ENCODE measurements at regions not wholly inside any gene's neighbourhood (a gene's known extent, or its start where the extent isn't known, plus 50 kb on each side); places are given as distances from the start of the nearest gene placed in this dataset.

DNA sequence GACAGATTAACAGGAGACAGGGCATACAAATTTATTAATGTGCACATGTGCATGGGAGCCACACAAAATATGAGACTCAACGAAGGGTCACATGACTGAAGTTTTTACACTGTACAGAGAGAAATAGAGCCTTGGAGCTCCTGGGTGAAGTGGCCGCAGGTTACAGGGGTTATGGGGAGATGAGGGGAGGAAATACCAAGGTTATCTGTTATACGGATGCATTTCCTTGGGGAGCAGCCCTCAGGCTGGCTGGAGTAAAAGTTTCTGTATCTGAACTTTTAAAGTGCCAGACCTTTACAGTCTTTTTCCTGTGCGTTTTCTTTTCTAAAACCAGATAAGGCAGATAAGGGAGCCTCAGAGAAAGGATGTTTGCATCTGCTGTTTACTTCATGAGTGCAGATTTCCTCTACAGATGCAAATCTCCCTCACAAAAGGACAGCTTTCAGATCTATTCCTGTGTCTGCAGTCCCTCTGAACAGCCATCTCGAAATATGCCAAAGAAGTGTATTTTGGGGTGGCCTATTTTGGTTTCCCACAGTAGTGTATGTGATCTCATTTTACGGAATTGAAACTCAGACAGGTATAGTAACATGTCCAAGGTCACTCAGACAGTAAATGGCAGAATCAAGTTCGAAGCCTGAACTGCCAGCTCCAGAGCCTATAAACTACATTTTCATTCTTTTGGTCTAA lies 139.3 kb upstream of the FBXL17 start (continued):
- TF ChIP-seq ZBTB40 (IDR thresholded peaks at IDR 0.05; ENCODE audit: borderline replicate concordance) (no peak), SUZ12 (IDR thresholded peaks at IDR 0.05; ENCODE audit: unreplicated experiment) (no peak), TCF7 (IDR thresholded peaks at IDR 0.05; ENCODE audit: borderline replicate concordance) (no peak), PAX8 (IDR thresholded peaks at IDR 0.05) (no peak), FOXK2 (IDR thresholded peaks at IDR 0.05) (no peak), FOXM1 (IDR thresholded peaks at IDR 0.05; ENCODE audit: low read depth, low read length) (peak; percentile 93), RB1 (IDR thresholded peaks at IDR 0.05; ENCODE audit: borderline replicate concordance) (no peak), ZNF24 (IDR thresholded peaks at IDR 0.05) (no peak), RUNX3 (IDR thresholded peaks at IDR 0.05; ENCODE audit: low read length) (peak; percentile 92), SREBF1 (IDR thresholded peaks at IDR 0.05; ENCODE audit: low read length) (no peak), TBL1XR1 (IDR thresholded peaks at IDR 0.05; ENCODE audit: low read depth, low read length) (peak; percentile 100), EGR1 (IDR thresholded peaks at IDR 0.05; ENCODE audit: borderline replicate concordance in 1 of 2, low read depth in 2 of 2, low read length in 2 of 2) (0 out of 3 replicates have a peak, but pooled peaks of 1 of the 2 experiments have one; percentile 23), CHD4 (IDR thresholded peaks at IDR 0.05) (no peak), LARP7 (IDR thresholded peaks at IDR 0.05) (no peak), TCF12 (IDR thresholded peaks at IDR 0.05; ENCODE audit: low read depth, low read length) (0 out of 2 replicates have a peak, but pooled peaks have one; percentile 16), SRF (IDR thresholded peaks at IDR 0.05; ENCODE audit: low read depth in 2 of 2, low read length in 2 of 2) (0 out of 4 replicates have a peak, but pooled peaks of 1 of the 2 experiments have one; percentile 50), ZBED1 (IDR thresholded peaks at IDR 0.05; ENCODE audit: borderline replicate concordance) (peak; percentile 95; the same call in 1 of the 2 replicates), SREBF2 (IDR thresholded peaks at IDR 0.05; ENCODE audit: low read length) (no peak), POLR2A (IDR thresholded peaks at IDR 0.05; ENCODE audit: low read depth, low read length) (no peak), PBX3 (IDR thresholded peaks at IDR 0.05; ENCODE audit: insufficient replicate concordance, low read depth, low read length) (no peak), SIX5 (IDR thresholded peaks at IDR 0.05; ENCODE audit: low read depth, low read length, severe bottlenecking) (no peak), GABPA (IDR thresholded peaks at IDR 0.05; ENCODE audit: low read depth) (no peak), NKRF (conservative IDR thresholded peaks at IDR 0.05) (no peak), NFXL1 (IDR thresholded peaks at IDR 0.05; ENCODE audit: borderline replicate concordance) (no peak)
- TF ChIP-seq, protein P1, sequence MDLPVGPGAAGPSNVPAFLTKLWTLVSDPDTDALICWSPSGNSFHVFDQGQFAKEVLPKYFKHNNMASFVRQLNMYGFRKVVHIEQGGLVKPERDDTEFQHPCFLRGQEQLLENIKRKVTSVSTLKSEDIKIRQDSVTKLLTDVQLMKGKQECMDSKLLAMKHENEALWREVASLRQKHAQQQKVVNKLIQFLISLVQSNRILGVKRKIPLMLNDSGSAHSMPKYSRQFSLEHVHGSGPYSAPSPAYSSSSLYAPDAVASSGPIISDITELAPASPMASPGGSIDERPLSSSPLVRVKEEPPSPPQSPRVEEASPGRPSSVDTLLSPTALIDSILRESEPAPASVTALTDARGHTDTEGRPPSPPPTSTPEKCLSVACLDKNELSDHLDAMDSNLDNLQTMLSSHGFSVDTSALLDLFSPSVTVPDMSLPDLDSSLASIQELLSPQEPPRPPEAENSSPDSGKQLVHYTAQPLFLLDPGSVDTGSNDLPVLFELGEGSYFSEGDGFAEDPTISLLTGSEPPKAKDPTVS (IDR thresholded peaks at IDR 0.05; ENCODE audit: low read depth, low read length), result no peak

Data from GM12878 (cell line).